ENCODE measurements at regions not wholly inside any gene's neighbourhood (a gene's known extent, or its start where the extent isn't known, plus 50 kb on each side); places are given as distances from the start of the nearest gene placed in this dataset.

- H3K4me3 ChIP-seq: no peak overlapping the region
- no peak for TF ChIP-seq CTCF (IDR thresholded peaks at IDR 0.05)
- intact Hi-C loops (cut with DNase I): no loop called here
- H3K4me1 ChIP-seq: no peaks in the 10 kb centered on the region
- no peak overlapping the region for H3K27ac ChIP-seq
- H3K9me3 ChIP-seq: no peaks in the 10 kb centered on the region
- DNase-seq: no peak
- H3K27me3 ChIP-seq (ENCODE audit: low read depth): no peaks in the 10 kb centered on the region
- H3K36me3 ChIP-seq: no peaks in the 10 kb centered on the region
- ATAC-seq: no peak
These were observed 144.0 kb upstream of the PLXNA2 start for GRCh38 chr1:208387908-208388811.

GRCh38 chr1:208393416-208393815 lies 149.2 kb upstream of the PLXNA2 start:
- DNase-seq: no peak
- Histone ChIP-seq H3K4me3 (no peak overlapping the region), H3K27ac (no peak overlapping the region), H3K36me3 (no peaks in the 10 kb centered on the region), H3K27me3 (ENCODE audit: low read depth) (no peaks in the 10 kb centered on the region), H3K9me3 (no peaks in the 10 kb centered on the region), H3K4me1 (no peaks in the 10 kb centered on the region)
- TF ChIP-seq CTCF (IDR thresholded peaks at IDR 0.05): no peak
- no peak for ATAC-seq
- intact Hi-C loops (cut with DNase I): no loop called here

GRCh38 chr1:208393826-208394225 lies 149.6 kb upstream of the PLXNA2 start:
- Histone ChIP-seq H3K4me3 (no peak overlapping the region), H3K27me3 (ENCODE audit: low read depth) (no peaks in the 10 kb centered on the region), H3K36me3 (no peaks in the 10 kb centered on the region), H3K4me1 (no peaks in the 10 kb centered on the region), H3K9me3 (no peaks in the 10 kb centered on the region), H3K27ac (no peak overlapping the region)
- ATAC-seq (no peak), DNase-seq (no peak)
- no peak for TF ChIP-seq CTCF (IDR thresholded peaks at IDR 0.05)
- intact Hi-C loops (cut with DNase I): no loop called here

- intact Hi-C loops (cut with DNase I): no loop called here
- no peaks in the 10 kb centered on the region for H3K4me1 ChIP-seq
- TF ChIP-seq CTCF (IDR thresholded peaks at IDR 0.05): no peak
- no peak overlapping the region for H3K4me3 ChIP-seq
- no peak for ATAC-seq
- DNase-seq: no peak
- no peak overlapping the region for H3K27ac ChIP-seq
- no peaks in the 10 kb centered on the region for H3K36me3 ChIP-seq
- no peaks in the 10 kb centered on the region for H3K27me3 ChIP-seq (ENCODE audit: low read depth)
- no peaks in the 10 kb centered on the region for H3K9me3 ChIP-seq
These were observed 153.1 kb upstream of the PLXNA2 start for GRCh38 chr1:208397286-208397685.

- TF ChIP-seq CTCF (IDR thresholded peaks at IDR 0.05): no peak
- Histone ChIP-seq H3K27ac (no peak overlapping the region), H3K36me3 (no peaks in the 10 kb centered on the region), H3K4me1 (no peaks in the 10 kb centered on the region), H3K4me3 (no peak overlapping the region), H3K9me3 (no peaks in the 10 kb centered on the region), H3K27me3 (ENCODE audit: low read depth) (no peaks in the 10 kb centered on the region)
- intact Hi-C loops (cut with DNase I): no loop called here
- DNase-seq (no peak), ATAC-seq (no peak)
These were observed 160.8 kb upstream of the PLXNA2 start for GRCh38 chr1:208405014-208405413.

Measured in lower lobe of right lung (tissue), 2 donors.